ENCODE measurements at regions not wholly inside any gene's neighbourhood (a gene's known extent, or its start where the extent isn't known, plus 50 kb on each side); places are given as distances from the start of the nearest gene placed in this dataset.

GRCh38 chr1:95730986-95731385 is 497.0 kb downstream of the RWDD3 start:
- H2AFZ ChIP-seq (ENCODE audit: low read depth, low read length), result no peak overlapping the region

More at GRCh38 chr1:95730986-95731385, 497.0 kb downstream of the RWDD3 start:
- no peaks in the 10 kb centered on the region for H3K36me3 ChIP-seq (ENCODE audit: control insufficient read depth in 2 of 2, extremely low read depth in 1 of 2, insufficient read depth in 2 of 2, low read length in 2 of 2)
- no peak overlapping the region for H3K27ac ChIP-seq (ENCODE audit: insufficient read depth, low read depth, low read length)
- intact Hi-C loops (cut with micrococcal nuclease), result no loop called here
- no peaks in the 10 kb centered on the region for H4K20me1 ChIP-seq (replicated peaks; ENCODE audit: control insufficient read depth, extremely low read depth, insufficient read depth, low read length)
- H3K9me1 ChIP-seq (replicated peaks; ENCODE audit: control insufficient read depth, extremely low read depth, insufficient read depth, low read length), result no peaks in the 10 kb centered on the region
- H3K9ac ChIP-seq (replicated peaks; ENCODE audit: extremely low read depth, insufficient read depth, low read length), result no peak overlapping the region
- DNase-seq (ENCODE audit: low read depth, low spot score) (no peak), FAIRE-seq (no peak)
- no TSS peak for BruUV-seq (replicated peaks)
- no peaks in the 10 kb centered on the region for H3K4me1 ChIP-seq (ENCODE audit: control insufficient read depth, extremely low read depth, insufficient read depth, low read length)
- dilution Hi-C loops (cut with MboI; ENCODE audit: extremely low pct_ligation_motif_present, low sequenced_read_pairs), result no loop called here
- TF ChIP-seq, protein P1, sequence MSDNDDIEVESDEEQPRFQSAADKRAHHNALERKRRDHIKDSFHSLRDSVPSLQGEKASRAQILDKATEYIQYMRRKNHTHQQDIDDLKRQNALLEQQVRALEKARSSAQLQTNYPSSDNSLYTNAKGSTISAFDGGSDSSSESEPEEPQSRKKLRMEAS (IDR thresholded peaks at IDR 0.05; ENCODE audit: insufficient read depth, insufficient read length), result no peak
- TF ChIP-seq POLR2A (IDR thresholded peaks at IDR 0.05; ENCODE audit: low read depth, low read length), result no peak
- TF ChIP-seq POLR2AphosphoS5 (IDR thresholded peaks at IDR 0.05; ENCODE audit: insufficient read depth, low read depth, low read length), result no peak
- no peak for TF ChIP-seq FOS (IDR thresholded peaks at IDR 0.05; ENCODE audit: borderline replicate concordance, insufficient read depth, low read length)
- TF ChIP-seq CTCF (IDR thresholded peaks at IDR 0.05; ENCODE audit: extremely low read depth in 1 of 2, insufficient read depth in 1 of 2, low read depth in 1 of 2, low read length in 2 of 2), result no peak
- no peak for TF ChIP-seq MYC (IDR thresholded peaks at IDR 0.05; ENCODE audit: low read depth, low read length)
- TF ChIP-seq JUN (IDR thresholded peaks at IDR 0.05; ENCODE audit: borderline replicate concordance, insufficient read depth, insufficient read length, low read depth), result no peak
- no peak for TF ChIP-seq EZH2 (IDR thresholded peaks at IDR 0.05; ENCODE audit: borderline replicate concordance, low read depth, low read length, severe bottlenecking)
- TF ChIP-seq GATA2 (IDR thresholded peaks at IDR 0.05; ENCODE audit: insufficient read depth, insufficient read length, low read depth, low read length), result no peak
- ChIA-PET POLR2A (no interaction called here), CTCF (no interaction called here)
- no peaks in the 10 kb centered on the region for H3K27me3 ChIP-seq (ENCODE audit: control insufficient read depth in 2 of 2, insufficient read depth in 2 of 2, low read length in 2 of 2)
- no peaks in the 10 kb centered on the region for H3K79me2 ChIP-seq (ENCODE audit: control insufficient read depth, insufficient read depth, low read length)
- H3K4me3 ChIP-seq (replicated peaks in 1 of 3; ENCODE audit: insufficient read depth in 1 of 3, low read depth in 1 of 3, low read length in 3 of 3), result no peak overlapping the region
- H3K4me2 ChIP-seq (ENCODE audit: insufficient read depth, low read length), result no peak overlapping the region
- H3K9me3 ChIP-seq (replicated peaks; ENCODE audit: control insufficient read depth, insufficient read depth, low read length), result no peaks in the 10 kb centered on the region

All from endothelial cell of umbilical vein (primary cell).